Activated T-cell treated with anti-CD3 and anti-CD28 coated beads for 24 hours (primary cell): ENCODE measurements at regions not wholly inside any gene's neighbourhood (a gene's known extent, or its start where the extent isn't known, plus 50 kb on each side); places are given as distances from the start of the nearest gene placed in this dataset.

Experiments used
- DNase-seq: peaks from one replicate; pipeline ENCODE4 v3.0.0-alpha.2; 2020; ENCODE audit warnings: low read depth

DNA sequence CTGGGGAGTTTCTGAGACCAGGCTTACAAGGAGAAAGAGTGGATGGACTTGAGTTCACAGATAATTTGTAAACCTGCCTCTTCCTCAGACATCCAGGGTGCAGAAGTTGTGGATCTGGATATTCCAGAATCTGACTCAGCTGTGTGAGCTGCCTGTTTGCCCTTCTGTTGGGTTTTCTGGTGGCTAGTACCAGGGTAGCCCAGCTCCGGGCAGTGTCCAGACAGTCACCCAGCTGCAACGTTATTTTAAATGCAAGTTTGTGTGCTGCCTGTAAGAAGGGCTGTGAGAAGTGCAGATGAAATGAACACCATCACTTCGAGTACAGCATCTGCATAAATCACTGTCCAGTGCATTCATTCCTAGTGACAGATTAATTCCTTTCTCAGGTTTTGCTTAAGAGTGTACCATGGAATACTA lies 1053.0 kb downstream of the TUSC7 start:
- DNase-seq: no peak

DNA sequence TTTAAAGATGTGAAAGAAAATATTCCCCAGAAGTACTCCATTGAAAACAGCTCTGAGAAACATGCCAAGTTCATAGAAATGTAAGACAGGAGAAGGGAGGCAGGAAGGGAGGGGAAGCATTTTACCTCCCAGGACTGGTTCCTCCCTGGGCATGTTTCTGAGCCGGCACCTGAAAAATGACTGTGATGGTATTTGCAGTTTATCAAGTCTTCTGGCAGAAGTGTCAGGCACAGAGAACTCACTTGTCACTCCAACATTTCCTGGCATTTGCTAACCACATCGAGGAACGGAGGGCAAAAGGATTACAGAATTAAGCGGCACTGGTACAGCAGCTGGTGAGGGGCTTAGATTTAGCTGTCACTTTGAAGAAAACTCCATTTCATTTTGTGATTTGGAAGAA lies 1054.0 kb downstream of the TUSC7 start:
- no peak for DNase-seq

DNA sequence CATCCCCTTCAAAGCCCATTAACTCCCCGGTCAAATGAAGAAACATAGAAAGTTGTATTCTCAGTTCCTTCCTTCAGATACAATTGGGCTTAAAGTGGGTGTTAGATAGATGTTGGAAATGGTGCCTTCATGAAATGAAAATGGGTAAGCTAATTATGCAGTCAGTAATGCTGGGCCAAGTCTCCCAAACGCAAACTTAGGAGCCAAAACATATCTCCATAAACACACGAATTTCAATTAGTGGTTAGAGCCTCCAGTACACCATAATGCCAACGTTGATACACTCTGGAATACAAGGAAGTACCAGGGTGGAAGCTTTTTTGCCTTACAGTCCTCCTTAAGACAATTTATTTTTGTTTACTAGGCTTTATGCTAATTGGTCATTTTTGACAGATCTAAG lies 1059.0 kb downstream of the TUSC7 start:
- no peak for DNase-seq

DNA sequence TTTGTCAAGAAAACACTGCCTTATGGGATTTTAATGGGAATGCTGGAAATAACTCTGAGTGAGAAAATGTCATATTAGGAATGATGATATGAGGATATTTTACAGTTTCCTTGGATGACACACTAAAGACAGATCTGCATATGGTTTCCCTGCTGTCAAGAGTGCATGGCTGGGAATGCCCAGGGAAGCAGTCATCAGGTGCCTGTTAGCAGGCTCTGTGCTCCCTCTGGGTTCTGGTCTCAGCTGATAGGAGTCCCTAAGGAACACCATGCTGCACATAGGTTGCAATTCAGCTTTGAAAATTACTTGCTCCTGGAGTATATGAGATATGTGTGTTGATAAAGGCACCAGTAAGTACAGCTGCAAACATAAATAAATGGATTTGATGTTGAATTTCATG lies 1064.6 kb downstream of the TUSC7 start:
- no peak for DNase-seq

DNA sequence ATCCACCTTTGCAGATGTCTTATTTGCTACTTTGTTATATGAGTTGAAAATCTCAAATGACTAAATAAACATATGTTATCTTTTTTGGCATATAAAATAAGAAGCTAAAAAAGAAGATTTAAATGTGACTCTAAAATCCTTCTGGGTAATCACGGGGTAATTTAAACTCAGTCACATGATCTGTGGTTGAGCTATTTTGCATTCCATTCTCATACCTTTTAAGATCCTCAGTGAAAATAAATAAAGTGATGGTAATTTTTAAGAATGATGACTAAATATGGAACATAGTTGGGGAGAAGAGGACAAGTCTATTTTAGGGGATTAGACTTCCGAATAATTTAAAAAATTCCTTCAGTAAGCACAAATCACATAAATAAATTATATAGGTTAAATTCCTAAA lies 1076.8 kb downstream of the TUSC7 start:
- no peak for DNase-seq

DNA sequence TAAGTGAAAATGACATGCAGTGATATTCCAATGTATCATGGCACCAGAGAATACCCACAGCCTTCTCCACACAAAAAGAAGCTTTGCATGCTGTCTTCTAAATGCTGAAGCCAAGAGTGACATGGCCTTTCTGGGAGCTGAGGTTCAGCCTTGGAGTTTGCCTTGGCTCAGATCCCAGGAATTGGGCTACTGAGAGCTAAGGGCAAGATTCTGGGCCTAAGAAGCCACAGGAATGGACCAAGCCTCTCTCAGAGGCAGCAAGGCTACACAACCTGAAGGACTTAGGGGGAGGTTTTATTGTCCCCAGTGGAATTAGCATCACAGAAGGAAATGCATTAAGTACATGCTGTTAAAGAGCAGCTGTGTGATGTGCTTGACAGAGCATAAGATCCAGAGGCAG lies 1078.5 kb downstream of the TUSC7 start:
- DNase-seq: no peak

DNA sequence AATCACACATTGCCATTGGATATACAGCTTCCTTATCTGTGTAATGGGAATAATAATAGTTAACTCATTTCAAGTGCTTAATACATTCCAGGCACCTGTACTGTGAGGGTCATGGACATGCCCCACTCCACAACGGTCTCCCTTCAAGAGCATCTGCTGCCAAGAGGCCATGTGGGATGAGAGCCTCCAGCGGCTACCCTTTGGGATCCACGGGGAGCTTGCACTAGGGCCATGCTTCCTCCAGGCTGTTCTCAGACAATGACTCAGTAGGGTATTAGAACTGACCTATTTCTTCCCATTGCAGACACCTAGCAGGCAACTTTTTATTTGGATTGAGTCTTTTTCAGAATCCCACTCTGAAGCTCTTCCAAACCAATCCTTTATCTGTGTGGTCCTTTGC lies 1078.9 kb downstream of the TUSC7 start:
- DNase-seq: no peak

DNA sequence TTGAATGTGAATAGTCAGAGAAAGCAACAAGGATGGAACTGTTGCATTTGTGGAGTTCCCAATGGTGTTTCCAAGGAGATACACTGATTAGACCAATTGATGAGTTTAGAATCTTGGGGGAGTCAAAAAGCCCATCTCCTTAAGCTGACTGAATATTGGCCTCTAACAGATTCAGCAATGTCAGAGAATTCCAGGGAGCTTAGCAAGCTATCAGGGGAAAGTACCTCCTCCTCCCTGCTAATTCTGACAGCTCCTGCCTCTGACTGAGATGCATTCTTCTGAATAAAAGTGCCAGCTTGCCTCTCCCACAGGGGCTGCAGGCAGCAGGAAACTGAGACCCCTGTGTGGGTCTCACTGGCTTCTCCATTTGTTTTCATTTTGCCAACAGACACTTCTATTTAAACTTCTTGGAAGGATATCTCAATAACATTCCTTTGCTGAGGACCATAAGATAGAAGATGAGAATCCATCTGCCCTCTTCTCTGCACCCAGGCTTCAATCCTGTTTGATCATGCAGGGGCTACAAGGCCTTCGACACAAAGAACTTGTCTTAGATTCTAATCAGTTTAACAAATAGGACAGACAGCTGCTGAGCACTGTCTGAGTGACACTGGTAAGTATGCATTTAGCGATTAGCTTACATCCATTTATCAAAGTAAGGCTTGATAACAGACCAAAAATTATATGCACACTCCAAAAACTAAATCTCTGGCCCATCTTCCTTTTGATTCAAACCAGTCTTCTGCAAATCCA lies 1080.8 kb downstream of the TUSC7 start:
- no peak for DNase-seq

DNA sequence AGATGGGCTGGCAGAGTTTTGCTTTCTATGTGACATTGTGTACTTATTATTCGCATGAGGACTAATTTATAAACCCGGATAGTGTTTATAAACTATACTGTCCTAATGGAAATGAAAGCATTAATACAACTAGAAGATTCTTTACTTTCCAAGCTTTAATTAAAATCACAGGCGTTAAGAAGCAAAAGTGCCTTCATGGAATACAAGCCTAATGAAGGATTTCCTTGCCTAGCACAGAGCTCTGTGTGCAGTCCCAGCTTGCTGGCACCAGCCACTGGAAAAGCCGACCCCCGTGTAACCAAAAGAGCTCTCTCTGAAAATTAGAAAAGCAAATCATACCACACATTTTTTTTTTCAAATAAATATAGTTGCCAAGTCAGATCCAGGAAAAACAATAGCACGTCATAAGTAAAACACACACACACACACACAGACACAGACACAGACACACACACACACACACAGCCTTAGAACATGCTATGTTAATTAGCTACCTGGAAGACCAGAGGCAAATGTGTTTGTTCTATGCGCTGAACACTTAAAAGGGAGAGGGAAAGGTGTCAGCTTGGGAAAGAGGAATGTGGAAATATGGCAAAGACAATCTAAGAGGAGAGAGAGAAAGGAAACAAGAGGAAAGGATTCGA lies 1084.2 kb downstream of the TUSC7 start:
- DNase-seq: no peak

DNA sequence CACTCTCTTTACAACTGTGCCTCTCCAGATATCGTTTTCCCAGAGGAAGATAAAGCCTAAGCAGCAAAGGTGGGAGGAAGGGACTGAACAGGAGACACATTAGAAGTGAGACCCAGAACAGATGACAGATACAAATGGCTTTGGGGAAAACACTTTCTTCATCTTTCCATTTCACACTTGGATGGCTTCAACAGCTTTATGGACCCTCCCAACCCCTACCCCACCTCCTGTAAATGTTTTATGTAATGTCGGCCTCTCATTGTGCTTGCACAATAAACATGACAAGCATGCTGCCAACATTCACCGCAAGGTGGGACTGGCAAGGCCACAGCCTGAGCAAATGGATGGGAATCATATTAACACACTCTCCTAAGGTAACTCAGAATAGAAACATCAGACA lies 1088.6 kb downstream of the TUSC7 start:
- DNase-seq: no peak

DNA sequence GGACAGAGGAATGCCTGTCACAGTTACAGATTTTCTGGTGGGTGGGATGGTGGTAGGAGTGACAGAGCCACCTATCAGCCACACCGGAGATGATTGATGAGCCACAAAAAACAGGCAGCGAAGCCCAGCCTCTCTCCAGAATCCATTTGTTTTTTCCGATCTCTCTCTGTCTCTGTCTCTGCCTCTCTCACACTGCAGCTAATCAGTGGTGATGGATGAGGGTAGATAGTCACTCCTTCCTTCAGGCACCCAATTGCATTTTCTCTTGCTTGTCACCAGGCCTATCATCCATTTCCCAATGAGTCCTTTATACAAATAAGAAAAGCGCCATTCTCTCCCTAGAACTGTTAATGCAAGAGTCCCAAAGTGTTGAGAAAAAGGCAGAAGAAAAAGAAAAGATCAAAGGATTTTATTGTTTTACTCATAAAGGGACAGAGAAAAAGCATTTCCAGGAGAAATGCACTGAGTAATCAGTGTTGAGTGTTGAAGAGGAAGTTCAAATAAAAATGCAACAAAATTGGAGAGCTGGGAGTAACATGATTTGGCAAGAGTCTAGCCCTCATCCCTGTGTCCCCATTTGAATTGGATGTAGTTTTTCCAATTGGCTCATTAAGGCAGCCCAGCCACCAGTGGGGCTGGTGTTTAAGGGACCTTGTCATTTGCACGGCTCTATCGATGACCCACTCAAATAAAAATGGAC lies 1089.3 kb downstream of the TUSC7 start:
- DNase-seq: no peak

DNA sequence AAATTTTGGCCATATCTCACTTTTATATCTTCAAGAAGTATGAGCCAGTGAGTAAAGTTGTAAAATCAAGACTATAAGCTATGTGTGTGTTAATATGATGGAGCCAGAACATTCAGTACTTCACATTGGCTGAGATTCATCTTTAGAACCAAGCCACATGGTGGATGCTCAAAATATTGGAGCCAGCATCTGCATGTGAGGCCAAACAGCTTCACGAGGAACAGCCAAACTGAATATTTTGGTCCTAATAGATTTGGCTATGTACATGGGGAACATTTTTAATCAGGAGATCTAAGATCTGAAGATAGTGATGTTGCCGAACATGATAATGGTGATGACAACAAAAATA lies 1089.8 kb downstream of the TUSC7 start:
- DNase-seq: no peak

DNA sequence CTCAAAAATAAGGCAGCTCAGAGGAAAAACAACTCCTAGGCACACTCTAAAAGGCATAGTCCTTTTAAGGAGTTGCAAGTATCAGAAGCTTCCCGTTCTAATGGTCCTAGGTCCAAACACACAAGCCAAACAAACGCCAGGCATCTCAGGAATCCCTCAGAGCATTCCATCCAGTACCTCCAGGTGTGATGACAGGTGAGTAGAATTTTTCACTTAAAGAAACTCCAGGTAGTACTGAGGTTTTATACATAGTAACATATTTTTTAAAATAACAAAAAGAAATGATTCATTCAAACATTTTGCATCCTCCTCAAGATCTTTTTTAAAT lies 1092.3 kb downstream of the TUSC7 start:
- DNase-seq: no peak

DNA sequence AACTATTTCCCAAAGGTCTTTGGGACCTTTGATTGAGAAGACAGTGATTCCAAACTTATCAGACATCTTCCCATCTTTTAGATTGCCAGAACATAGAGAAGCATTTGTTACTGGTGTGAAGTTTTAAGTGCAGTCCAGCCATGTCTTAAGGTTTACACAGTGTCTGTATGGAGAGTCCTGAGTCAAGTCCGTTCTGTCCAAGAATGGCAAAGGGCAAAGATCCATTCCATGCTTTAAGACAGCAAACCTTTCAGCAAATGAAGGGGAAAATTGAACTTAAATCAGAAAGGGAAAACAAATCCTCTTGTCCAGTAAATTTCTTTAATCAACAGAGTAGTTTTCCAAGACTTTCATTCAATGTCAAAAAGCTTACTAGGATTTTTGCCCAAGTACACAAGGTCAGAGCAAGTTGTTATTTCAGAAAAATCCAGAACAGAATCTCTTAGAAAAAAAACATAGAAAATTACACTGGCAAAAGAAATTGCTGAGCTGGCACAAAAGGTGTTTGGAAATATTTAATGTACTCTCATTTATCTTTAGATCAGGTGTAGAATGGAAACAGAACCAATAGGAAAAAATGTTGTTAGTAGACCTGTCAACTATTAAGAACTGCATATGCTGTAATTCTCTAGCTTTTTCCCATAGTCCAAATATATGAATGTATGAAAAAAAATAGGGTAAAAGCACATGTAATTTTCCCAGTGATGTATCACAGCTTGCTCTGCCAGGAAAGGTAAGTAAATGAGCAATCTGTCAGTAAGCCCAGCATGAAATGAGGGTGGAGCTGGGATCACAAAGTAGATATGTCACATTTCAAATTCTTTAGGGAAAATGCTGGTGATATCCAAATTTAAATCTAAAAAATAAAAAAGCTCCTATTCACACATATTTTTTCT lies 1099.9 kb downstream of the TUSC7 start:
- DNase-seq: no peak

DNA sequence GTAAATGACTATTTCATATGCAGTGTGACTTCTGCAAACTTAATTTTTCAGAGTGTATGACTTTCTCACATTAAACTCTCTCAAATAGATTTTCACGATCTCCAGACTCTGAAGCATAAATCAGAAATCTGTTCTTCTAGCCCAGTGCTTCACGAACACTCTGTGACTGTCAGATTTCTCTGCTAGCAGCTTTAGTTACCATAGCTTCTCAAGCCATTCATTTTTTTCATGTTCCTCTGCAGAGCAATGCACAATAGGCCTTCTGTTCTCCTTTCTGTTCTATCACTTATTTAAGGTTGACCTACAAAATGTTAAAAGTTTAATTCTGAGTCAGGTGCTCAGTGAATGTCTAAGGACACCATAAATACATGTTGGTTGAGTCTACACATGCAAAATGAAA lies 1102.2 kb downstream of the TUSC7 start:
- DNase-seq: no peak

DNA sequence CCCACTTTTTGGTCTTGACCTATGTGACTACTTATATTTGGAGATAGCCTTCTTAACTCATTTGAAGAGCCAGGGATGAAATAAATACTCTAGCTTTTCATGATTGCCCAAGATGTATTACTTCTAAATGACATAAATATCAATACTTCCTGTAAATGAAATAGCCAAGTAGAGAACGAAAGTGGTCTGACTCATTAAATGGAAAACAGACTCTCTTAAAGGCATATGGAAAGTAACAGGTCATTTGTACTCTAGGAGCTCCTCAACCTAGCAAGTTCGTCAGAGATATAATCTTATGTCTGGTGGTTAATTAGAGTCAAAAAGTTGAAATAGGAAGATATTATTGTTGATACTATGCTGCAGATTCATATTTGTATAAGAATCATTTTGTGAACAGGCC lies 1105.4 kb downstream of the TUSC7 start:
- DNase-seq: no peak

DNA sequence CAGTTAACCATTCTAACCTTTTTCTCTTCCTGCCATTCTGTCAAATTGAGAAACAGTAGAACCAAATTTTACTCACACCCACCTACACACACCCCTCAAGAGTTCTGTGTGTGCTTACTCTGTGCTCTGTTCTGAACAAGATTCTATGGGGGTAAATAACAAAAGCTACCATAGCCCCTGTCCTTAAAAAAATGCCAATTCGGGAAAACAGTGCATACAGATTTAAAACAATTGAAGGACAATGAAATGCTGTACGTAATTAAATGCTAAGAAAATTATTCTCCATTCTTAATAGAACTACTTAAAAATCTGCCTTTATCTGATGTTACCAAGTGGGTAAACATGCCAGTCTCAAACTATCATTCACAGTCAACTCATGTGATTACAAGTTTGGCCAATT lies 1107.5 kb downstream of the TUSC7 start:
- no peak for DNase-seq

DNA sequence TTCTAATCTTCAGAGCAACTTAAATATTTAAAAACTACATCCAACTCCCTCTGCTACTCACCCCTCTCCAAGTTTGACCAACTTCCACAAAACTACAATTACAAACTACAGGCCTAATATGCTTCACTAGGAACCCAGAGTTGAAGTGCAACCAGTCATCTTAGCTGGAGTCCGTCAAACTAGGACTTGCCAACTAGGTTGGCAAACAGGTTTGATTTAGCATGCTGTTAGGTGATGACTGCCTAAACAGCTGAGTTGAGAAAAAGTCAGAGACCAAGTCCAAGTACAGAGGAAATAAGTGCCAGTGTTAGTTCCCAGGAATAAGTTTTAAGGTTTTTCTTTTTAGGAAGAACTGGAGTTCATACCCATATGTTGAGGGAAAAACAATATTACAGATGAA lies 1109.0 kb downstream of the TUSC7 start:
- DNase-seq: no peak

DNA sequence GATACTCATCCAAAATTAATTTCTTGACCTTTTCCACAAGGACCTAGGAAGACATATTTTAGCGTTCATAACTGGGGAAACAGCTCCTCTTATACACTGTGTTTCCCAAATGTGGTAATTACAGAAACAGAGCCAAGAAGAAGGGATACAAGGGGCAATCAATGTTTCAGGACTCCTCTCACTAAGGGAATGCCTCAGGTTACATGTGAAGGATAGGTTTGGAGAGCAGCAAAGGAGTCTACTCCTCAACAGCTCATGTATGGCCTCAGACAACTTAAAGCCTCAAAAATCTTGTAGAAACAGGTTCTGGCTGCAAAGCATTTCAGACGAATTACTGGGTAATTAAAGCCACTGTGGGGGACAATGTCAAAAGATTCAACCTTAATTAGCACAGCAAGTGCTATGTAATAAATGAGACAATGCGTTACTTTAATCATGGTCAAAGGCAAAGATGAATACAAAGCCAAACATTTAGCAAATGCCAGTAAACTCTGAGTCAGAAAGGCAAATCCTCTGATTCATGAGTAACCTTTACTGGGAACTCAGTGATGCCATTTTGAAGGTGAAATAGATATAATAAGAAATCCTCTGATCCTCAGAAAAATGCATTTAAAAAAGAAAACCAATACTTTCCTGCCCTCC lies 1111.2 kb downstream of the TUSC7 start:
- DNase-seq: no peak

DNA sequence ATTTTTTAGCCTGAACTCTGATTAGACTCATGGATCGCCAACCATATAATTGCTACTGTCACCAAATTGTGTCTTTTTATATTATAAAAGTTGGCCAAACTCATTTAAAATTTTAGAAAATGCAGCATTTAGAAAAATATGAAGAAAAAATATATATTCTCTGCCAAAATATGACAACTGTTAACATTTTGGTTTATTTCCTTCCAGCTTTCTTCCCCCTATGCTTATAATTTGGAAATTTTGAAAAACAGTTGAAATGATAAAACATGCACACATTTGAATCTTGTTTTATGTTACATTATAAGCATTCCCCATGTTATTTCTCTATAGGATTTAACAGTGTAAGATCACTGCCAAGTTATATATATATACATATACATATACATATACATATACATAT lies 1112.8 kb downstream of the TUSC7 start:
- DNase-seq: no peak

DNA sequence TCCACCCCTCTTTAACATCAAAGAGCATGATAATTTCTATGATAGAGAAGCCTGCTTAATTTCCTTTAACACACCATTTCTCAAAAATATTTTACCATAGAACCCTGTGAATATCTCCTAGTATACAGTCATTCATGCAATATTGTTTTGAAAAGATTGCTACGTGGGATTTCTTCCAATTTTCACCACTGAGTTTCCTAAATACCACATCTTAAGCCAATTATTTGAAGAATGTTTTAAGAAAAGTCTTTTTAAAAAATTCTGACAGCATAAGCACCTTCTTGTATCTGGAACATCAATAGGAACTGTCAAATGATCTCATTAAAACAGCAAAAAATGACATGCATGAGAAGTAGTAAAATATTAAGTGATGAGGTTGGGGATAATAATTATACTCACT lies 1126.7 kb downstream of the TUSC7 start:
- DNase-seq: no peak

DNA sequence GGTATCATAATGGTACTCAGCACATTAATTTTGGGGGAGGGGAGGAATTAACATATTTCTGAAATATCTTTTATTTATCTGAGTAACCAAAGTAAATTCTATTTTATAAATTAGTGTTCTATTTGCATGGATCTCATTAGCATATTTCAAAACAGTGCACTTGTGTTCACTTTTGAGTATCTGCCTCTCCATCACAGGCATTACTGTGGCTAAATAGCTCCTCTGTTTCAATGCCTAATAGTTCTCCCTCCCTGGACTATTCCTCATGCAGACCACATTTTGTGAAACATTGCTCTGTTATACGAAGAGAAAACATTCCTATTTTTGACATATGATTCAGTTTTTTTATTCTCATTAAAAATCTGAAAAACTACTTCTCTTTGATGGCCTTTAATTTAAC lies 1127.8 kb downstream of the TUSC7 start:
- DNase-seq: no peak
